ENCODE measurements at regions not wholly inside any gene's neighbourhood (a gene's known extent, or its start where the extent isn't known, plus 50 kb on each side); places are given as distances from the start of the nearest gene placed in this dataset.

DNA sequence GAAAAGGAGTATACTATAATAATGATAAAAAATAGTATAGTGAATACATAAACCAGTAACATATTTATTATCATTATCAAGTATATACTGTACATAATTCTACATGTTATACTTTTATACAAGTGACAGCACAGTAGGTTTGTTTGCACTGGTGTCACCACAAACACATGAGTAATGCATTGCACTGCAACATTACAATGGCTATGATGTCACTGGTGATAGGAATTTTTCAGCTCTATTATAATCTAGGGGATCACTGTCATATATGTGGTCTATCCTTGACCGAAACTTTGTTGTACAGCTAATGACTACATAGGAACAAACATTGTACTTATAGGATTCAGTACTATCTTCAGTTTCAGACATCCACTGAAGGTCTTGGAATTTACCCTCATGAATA, 165.8 kb upstream of the SYT1 start:
- DNase-seq (ENCODE audit: low spot score): peak; percentile 74

- no peak for DNase-seq (ENCODE audit: low spot score)
Observed at GRCh38 chr12:78700565-78700964, 164.0 kb upstream of the SYT1 start.

DNA sequence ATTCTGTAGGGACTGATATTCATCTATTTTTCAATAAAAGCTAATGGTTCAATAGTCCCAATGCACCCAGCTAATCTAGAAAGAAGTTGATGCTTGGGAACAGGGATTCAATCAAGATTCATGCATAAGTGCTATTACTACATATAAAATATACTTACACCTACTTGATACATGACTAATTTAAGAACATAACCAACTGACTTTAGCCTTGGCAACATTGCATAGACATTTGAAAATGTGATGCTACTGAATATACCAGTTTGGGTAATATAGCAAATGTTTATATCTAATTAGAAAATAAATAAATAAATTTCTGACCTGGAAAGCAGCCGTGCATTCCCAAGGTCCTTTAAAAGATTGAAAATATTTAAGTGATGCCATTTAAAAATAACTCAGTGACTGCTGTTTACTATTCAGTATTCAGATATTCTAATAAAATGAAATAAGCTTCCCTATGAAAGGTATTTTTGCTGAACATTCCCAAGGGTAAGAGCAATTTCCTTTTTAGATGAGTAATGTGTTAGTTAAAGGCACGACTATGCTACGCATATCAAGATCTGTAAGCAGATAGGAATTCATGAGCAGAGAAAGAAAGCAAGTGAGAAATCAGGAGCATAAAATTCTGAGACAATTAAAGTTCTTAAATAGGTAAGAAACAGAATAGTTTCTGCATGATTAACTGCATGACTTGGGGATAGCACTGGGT, 160.6 kb upstream of the SYT1 start:
- peak; percentile 97 for DNase-seq (ENCODE audit: low spot score)

GRCh38 chr12:78711954-78712353, 152.6 kb upstream of the SYT1 start:
- DNase-seq (ENCODE audit: low spot score): no peak

GRCh38 chr12:78712834-78713481, 151.6 kb upstream of the SYT1 start:
- no peak for DNase-seq (ENCODE audit: low spot score)

GRCh38 chr12:78719721-78720120, 144.9 kb upstream of the SYT1 start:
- DNase-seq (ENCODE audit: low spot score): no peak

GRCh38 chr12:78721906-78722305, 142.7 kb upstream of the SYT1 start:
- DNase-seq (ENCODE audit: low spot score): no peak

- no peak for DNase-seq (ENCODE audit: low spot score)
Observed at GRCh38 chr12:78725033-78725432, 139.5 kb upstream of the SYT1 start.

DNA sequence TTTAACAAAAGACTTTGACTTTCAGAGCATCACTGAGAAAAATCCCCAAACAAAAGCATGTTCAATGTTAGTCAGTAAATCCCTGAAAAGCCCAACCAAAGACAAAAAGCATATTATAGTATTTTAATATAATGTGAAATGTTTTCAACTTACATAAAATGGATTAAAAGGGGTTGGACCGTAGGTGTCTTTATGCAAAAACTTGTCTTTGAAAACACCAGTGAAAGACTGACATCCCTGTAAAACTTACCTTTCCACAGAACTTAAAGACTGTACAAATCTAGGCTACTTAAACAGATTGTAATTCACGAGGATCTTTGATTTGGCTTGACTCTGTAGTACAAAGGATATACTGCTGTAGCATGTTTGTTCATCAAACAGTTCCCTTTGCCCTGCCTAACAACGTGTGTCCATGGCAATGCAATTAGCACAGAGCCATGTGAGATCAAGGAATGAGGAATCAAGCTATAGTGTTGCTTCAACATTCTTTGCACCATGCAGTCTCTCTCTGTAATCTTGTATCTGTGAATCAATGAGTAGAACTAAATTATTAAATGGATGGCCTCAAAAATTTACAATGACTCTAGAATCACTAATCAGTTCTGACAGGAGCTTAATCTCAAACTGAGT, 138.5 kb upstream of the SYT1 start:
- no peak for DNase-seq (ENCODE audit: low spot score)

DNA sequence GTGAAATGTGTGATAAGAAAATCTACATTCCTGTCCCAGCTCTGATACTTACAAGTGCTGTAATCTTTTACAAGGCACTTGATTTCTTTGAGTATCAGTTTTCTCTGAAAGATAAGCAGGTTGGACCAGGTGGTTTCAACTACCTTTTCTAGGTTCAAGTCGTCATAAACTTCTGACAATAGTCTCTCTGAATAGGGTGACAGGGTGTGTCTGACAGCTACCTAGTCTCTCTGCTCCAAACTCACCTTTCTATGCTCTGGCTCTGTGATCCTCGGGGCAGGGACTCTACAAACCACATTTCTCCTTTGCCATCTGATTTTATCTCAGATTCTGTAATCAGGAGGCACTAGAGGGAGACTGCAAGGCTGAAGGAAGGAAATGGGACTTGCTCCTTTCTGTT, 137.7 kb upstream of the SYT1 start:
- no peak for DNase-seq (ENCODE audit: low spot score)

GRCh38 chr12:78732481-78732880, 132.1 kb upstream of the SYT1 start:
- DNase-seq (ENCODE audit: low spot score): no peak

DNA sequence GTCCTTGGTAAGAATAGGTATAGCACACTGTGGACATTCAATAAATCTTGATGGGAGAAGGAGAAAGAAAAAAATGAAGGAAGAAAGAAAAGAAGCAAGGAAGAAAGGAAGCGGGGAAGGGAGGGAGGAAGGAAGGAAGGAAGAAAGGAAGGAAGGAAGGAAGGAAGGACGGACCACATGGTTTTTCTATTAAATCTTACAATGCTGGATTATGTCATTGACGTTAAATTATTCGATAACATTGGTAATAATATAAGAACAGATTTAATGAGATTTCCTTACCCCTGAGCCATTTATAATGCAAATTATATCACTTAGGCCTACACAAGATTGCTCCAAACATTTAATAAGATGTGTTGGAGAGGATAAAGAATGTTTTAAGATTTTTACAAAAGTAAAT, 124.9 kb upstream of the SYT1 start:
- no peak for DNase-seq (ENCODE audit: low spot score)

GRCh38 chr12:78746001-78746400, 118.6 kb upstream of the SYT1 start:
- no peak for DNase-seq (ENCODE audit: low spot score)

GRCh38 chr12:78753058-78753457, 111.5 kb upstream of the SYT1 start:
- no peak for DNase-seq (ENCODE audit: low spot score)

DNA sequence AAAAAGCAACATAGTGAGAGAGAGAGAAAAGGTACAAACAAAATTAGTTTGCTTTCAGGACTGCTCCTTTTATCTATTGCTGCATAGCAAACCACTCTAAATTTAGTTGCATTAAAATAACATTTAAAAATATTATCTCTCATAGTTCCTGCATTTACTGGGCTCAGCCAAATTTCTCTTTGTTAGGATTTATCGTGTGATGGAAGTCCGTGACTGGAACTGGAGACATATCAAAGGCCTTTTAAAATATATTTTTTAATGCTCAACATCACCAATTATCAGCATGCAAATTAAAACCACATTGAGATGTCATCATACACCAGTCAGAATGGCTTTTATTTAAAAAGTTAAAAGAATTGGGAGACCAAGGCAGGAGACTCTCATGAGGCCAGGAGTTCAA, 107.6 kb upstream of the SYT1 start:
- DNase-seq (ENCODE audit: low spot score): no peak

DNA sequence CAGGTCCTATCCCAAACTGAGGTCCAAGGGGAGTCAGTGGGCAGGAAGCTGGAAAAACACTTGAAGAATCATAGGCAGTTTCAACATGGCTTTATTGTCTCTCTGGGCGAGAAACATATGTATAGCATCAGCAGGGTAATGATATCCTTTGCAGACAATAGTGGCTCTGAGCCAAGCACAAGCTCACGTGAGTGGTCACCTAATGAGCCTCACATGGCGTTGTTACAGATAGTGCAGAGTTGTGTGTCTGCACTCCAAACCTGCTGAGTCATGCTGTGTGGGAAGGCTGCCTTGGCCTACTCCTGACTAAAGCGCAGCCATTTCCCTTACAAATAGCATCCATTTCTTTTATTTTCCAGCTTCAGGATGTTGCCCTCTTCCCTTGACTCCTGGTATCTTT, 105.2 kb upstream of the SYT1 start:
- peak; percentile 69 for DNase-seq (ENCODE audit: low spot score)

GRCh38 chr12:78760906-78761305, 103.7 kb upstream of the SYT1 start:
- no peak for DNase-seq (ENCODE audit: low spot score)

- no peak for DNase-seq (ENCODE audit: low spot score)
Observed at GRCh38 chr12:78764913-78765312, 99.7 kb upstream of the SYT1 start.

- DNase-seq (ENCODE audit: low spot score): no peak
Observed at GRCh38 chr12:78767264-78767981, 97.2 kb upstream of the SYT1 start.

- no peak for DNase-seq (ENCODE audit: low spot score)
Observed at GRCh38 chr12:78778339-78778738, 86.2 kb upstream of the SYT1 start.

- DNase-seq (ENCODE audit: low spot score): no peak
Observed at GRCh38 chr12:78787576-78787975, 77.0 kb upstream of the SYT1 start.

GRCh38 chr12:78790148-78790547, 74.4 kb upstream of the SYT1 start:
- no peak for DNase-seq (ENCODE audit: low spot score)
